ENCODE measurements at regions not wholly inside any gene's neighbourhood (a gene's known extent, or its start where the extent isn't known, plus 50 kb on each side); places are given as distances from the start of the nearest gene placed in this dataset.

GRCh38 chr12:27865421-27865820 lies 85.4 kb upstream of the MANSC4 start:
- TF ChIP-seq, protein P1, sequence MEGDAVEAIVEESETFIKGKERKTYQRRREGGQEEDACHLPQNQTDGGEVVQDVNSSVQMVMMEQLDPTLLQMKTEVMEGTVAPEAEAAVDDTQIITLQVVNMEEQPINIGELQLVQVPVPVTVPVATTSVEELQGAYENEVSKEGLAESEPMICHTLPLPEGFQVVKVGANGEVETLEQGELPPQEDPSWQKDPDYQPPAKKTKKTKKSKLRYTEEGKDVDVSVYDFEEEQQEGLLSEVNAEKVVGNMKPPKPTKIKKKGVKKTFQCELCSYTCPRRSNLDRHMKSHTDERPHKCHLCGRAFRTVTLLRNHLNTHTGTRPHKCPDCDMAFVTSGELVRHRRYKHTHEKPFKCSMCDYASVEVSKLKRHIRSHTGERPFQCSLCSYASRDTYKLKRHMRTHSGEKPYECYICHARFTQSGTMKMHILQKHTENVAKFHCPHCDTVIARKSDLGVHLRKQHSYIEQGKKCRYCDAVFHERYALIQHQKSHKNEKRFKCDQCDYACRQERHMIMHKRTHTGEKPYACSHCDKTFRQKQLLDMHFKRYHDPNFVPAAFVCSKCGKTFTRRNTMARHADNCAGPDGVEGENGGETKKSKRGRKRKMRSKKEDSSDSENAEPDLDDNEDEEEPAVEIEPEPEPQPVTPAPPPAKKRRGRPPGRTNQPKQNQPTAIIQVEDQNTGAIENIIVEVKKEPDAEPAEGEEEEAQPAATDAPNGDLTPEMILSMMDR (IDR thresholded peaks at IDR 0.05; ENCODE audit: insufficient read depth, low read length, poor library complexity, severe bottlenecking): no peak
- no peak for TF ChIP-seq EZH2phosphoT487 (conservative IDR thresholded peaks at IDR 0.05; ENCODE audit: low read length)
